NCI-H2081 (cell line): ENCODE measurements at regions not wholly inside any gene's neighbourhood (a gene's known extent, or its start where the extent isn't known, plus 50 kb on each side); places are given as distances from the start of the nearest gene placed in this dataset.

ENCODE experiments used
- DNase-seq, 2 experiments: peaks; one replicate each; lab custom pipeline; 2025; lab: John Stamatoyannopoulos, UW

GRCh38 chr9:18073002-18073401 lies 401.0 kb upstream of the ADAMTSL1 start:
- no peak for DNase-seq

GRCh38 chr9:18074041-18074440 lies 399.9 kb upstream of the ADAMTSL1 start:
- no peak for DNase-seq

- no peak for DNase-seq
Measured at GRCh38 chr9:18075253-18075952, 398.6 kb upstream of the ADAMTSL1 start.

- DNase-seq: no peak
Measured at GRCh38 chr9:18077941-18078678, 395.8 kb upstream of the ADAMTSL1 start.

GRCh38 chr9:18092138-18092537 lies 381.8 kb upstream of the ADAMTSL1 start:
- DNase-seq: no peak

- DNase-seq: no peak
Measured at GRCh38 chr9:18106006-18106560, 367.9 kb upstream of the ADAMTSL1 start.

- DNase-seq: no peak
Measured at GRCh38 chr9:18109675-18110074, 364.3 kb upstream of the ADAMTSL1 start.

GRCh38 chr9:18111146-18111545 lies 362.8 kb upstream of the ADAMTSL1 start:
- DNase-seq: no peak

GRCh38 chr9:18114559-18115475 lies 359.1 kb upstream of the ADAMTSL1 start:
- no peak for DNase-seq

GRCh38 chr9:18118268-18118667 lies 355.7 kb upstream of the ADAMTSL1 start:
- no peak for DNase-seq

- no peak for DNase-seq
Measured at GRCh38 chr9:18122171-18122570, 351.8 kb upstream of the ADAMTSL1 start.

- DNase-seq: no peak
Measured at GRCh38 chr9:18124760-18125159, 349.2 kb upstream of the ADAMTSL1 start.

GRCh38 chr9:18126831-18127498 lies 347.0 kb upstream of the ADAMTSL1 start:
- DNase-seq: no peak

GRCh38 chr9:18127499-18127875 lies 346.5 kb upstream of the ADAMTSL1 start:
- DNase-seq: no peak

GRCh38 chr9:18129809-18130334 lies 344.1 kb upstream of the ADAMTSL1 start:
- DNase-seq: no peak

GRCh38 chr9:18136354-18136994 lies 337.5 kb upstream of the ADAMTSL1 start:
- DNase-seq: no peak

- no peak for DNase-seq
Measured at GRCh38 chr9:18137815-18138214, 336.1 kb upstream of the ADAMTSL1 start.

- DNase-seq: no peak
Measured at GRCh38 chr9:18138656-18139055, 335.3 kb upstream of the ADAMTSL1 start.

- DNase-seq: no peak
Measured at GRCh38 chr9:18141681-18142080, 332.3 kb upstream of the ADAMTSL1 start.

GRCh38 chr9:18143073-18143745 lies 330.7 kb upstream of the ADAMTSL1 start:
- DNase-seq: no peak
